NAMALWA (cell line): ENCODE measurements at regions not wholly inside any gene's neighbourhood (a gene's known extent, or its start where the extent isn't known, plus 50 kb on each side); places are given as distances from the start of the nearest gene placed in this dataset.
"Not testable (repeated sequence)": the region's sequence is repeated elsewhere in the genome, so short reads cannot be mapped to it uniquely, and the experiment has no call there.

Source experiments
- DNase-seq: peaks from one replicate; pipeline ENCODE4 v3.0.0-alpha.2; 2015; ENCODE audit warnings: low spot score

GRCh38 chr12:41663598-41664265 is 475.6 kb downstream of the PDZRN4 start:
- no peak for DNase-seq

- DNase-seq: no peak
Measured at GRCh38 chr12:41661141-41661765, 473.1 kb downstream of the PDZRN4 start.

- no peak for DNase-seq
Measured at GRCh38 chr12:41656454-41656853, 468.3 kb downstream of the PDZRN4 start.

GRCh38 chr12:41653386-41654326 is 465.5 kb downstream of the PDZRN4 start:
- DNase-seq: no peak

GRCh38 chr12:41652981-41653380 is 464.9 kb downstream of the PDZRN4 start:
- DNase-seq: no peak

GRCh38 chr12:41645624-41646023 is 457.5 kb downstream of the PDZRN4 start:
- DNase-seq: no peak

GRCh38 chr12:41642808-41643207 is 454.7 kb downstream of the PDZRN4 start:
- DNase-seq: not testable (repeated sequence)

GRCh38 chr12:41636653-41637052 is 448.5 kb downstream of the PDZRN4 start:
- DNase-seq: no peak

GRCh38 chr12:41635626-41636364 is 447.7 kb downstream of the PDZRN4 start:
- DNase-seq: no peak

- DNase-seq: no peak
Measured at GRCh38 chr12:41634091-41634490, 446.0 kb downstream of the PDZRN4 start.

GRCh38 chr12:41629611-41630010 is 441.5 kb downstream of the PDZRN4 start:
- DNase-seq: no peak

- DNase-seq: no peak
Measured at GRCh38 chr12:41627476-41627875, 439.4 kb downstream of the PDZRN4 start.

GRCh38 chr12:41624571-41624970 is 436.5 kb downstream of the PDZRN4 start:
- no peak for DNase-seq
